Left renal pelvis (tissue), 4 donors: ENCODE measurements at regions not wholly inside any gene's neighbourhood (a gene's known extent, or its start where the extent isn't known, plus 50 kb on each side); places are given as distances from the start of the nearest gene placed in this dataset.
A peak's percentile ranks its signal among the peaks of the same experiment; 100 is the strongest.
"Not testable (repeated sequence)": the region's sequence is repeated elsewhere in the genome, so short reads cannot be mapped to it uniquely, and the experiment has no call there.

Experiments used
- DNase-seq, 4 donors: peaks; one replicate each; pipeline ENCODE4 v3.0.0-alpha.2; 2013; ENCODE audit warnings: low read depth in 4 of 4, low spot score in 3 of 4

DNA sequence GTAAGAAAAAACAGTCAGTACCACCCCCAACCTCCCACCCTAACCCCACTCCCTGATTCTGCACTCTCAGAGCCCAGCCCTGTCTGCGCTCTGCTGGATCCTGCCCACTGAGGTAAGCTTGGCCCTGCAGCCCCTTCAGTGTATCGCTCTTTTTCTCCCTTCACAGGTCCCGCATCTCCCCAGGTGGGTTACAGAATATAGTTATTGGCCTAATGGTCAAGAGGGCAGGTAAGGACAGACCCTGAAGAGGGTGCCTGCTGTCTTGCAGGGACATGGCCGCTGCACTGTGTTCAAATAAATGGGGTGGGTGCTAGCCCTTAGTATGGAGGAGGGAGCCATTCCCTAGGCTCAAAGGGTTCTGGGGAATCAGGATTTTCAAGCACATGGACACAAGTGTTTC, 135.7 kb downstream of the ADSS2 start:
- no peak for DNase-seq

DNA sequence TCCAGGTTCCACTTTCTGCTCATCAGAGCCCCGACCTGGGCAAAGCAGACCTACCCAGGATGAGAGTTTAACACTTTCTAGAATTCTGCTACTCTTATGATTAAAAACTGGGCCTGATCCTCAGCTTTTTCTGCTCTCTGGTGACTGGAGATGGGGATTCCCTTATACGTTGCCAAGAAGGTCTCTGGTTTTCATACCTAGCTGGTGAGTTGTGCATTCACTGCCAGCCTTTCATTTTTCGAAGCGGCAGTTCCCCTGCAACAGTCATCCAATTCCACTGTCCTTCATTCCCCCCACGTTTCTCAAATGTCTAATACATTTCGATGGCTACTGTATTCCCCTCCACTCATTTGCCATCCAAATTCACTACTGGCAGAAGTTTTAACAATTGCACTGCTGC, 135.3 kb downstream of the ADSS2 start:
- DNase-seq, result no peak

GRCh38 chr1:244316986-244317655, 134.6 kb downstream of the ADSS2 start:
- no peak for DNase-seq

GRCh38 chr1:244318078-244318477, 133.6 kb downstream of the ADSS2 start:
- DNase-seq, result no peak

GRCh38 chr1:244318512-244318911, 133.2 kb downstream of the ADSS2 start:
- no peak for DNase-seq

GRCh38 chr1:244319283-244320132, 132.2 kb downstream of the ADSS2 start:
- DNase-seq, result no peak

GRCh38 chr1:244322181-244322580, 129.5 kb downstream of the ADSS2 start:
- no peak for DNase-seq

GRCh38 chr1:244322791-244323521, 128.8 kb downstream of the ADSS2 start:
- DNase-seq, result peak in 2 of 4 donors; percentile 29 to 46

GRCh38 chr1:244324176-244324883, 127.4 kb downstream of the ADSS2 start:
- DNase-seq, result no peak

GRCh38 chr1:244325056-244325758, 126.5 kb downstream of the ADSS2 start:
- DNase-seq, result no peak

DNA sequence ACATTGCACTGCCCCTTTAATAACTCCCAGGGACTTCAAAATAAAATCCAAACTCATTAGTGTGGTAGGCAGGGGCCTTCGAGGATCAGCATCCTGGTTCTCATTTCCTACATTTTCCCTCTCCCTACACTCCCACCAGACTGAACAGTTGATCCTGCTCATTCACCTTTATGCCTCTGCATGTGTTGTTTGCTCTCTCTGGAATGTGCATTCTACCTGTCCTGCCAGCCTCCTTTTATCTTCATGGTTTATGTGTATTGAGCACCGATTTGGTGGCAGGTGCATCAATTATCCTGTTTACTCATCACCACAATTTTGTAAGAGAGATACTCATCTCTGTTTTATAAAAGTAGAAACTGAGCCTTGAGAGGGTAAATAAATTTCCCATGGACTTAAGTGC, 125.0 kb downstream of the ADSS2 start:
- DNase-seq, result no peak

DNA sequence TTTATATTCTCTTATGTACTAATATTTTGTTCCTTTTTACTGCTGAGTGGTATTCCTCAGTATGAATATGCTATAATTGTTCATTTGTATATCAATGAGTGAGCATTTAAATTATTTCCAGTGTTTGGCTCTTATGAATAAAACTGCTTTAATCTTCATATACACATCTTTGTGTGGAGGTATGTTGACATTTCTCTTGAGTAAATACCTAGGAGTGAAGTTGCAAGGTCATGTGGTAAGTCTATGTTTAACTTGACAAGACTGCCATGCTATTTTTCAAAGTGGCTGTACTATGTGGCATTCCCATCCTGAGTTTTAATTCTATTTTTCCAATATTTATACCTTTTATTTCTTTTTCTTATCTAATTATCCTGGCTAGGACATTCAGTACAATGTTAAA, 124.2 kb downstream of the ADSS2 start:
- DNase-seq, result no peak

- DNase-seq, result no peak
These were observed 123.2 kb downstream of the ADSS2 start for GRCh38 chr1:244328476-244328875.

- DNase-seq, result no peak
These were observed 122.0 kb downstream of the ADSS2 start for GRCh38 chr1:244329591-244330317.

GRCh38 chr1:244330318-244330625, 121.4 kb downstream of the ADSS2 start:
- no peak for DNase-seq

GRCh38 chr1:244332761-244333160, 118.9 kb downstream of the ADSS2 start:
- DNase-seq, result not testable (repeated sequence)

GRCh38 chr1:244334315-244334714, 117.4 kb downstream of the ADSS2 start:
- not testable (repeated sequence) for DNase-seq

- not testable (repeated sequence) for DNase-seq
These were observed 116.9 kb downstream of the ADSS2 start for GRCh38 chr1:244334842-244335241.

DNA sequence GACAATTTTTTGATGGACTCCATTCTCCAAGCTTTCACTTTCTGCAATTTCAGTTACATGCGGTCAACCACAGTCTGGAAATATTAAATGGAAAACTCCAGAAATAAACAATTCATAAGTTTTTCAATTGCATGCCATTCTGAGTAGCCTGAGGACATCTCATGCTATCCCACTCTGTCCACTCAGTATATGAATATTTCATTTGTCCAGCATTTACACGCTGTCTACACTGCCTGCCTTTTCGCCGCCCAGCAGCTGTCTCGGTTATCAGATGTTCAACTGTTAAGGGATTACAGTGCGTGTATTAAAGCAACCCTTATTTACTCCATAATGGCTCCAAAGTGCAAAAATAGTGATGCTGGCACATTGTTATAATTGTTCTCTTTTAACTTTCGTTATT, 116.3 kb downstream of the ADSS2 start:
- DNase-seq, result no peak
